HEK293 (cell line): ENCODE measurements at regions not wholly inside any gene's neighbourhood (a gene's known extent, or its start where the extent isn't known, plus 50 kb on each side); places are given as distances from the start of the nearest gene placed in this dataset.

ENCODE experiments used
- CTCF ChIA-PET: fragments of 350-600 bp; formaldehyde crosslinking; extraction: SDS; loops from one replicate; lab custom pipeline; 2021; ENCODE audit warnings: antibody characterized with exemption; lab: Yijun Ruan, JAX
- POLR2A ChIA-PET: fragments of 300-600 bp; formaldehyde crosslinking; extraction: SDS; loops from one replicate; lab custom pipeline; 2020; ENCODE audit warnings: antibody characterized with exemption, inconsistent platforms; lab: Yijun Ruan, JAX
- H3K27ac ChIP-seq: fragments of 200-500 bp; sonication (Bioruptor generic); 2 replicates; pipeline ENCODE4 v1.5.1; 2014; ENCODE audit warnings: low read depth, low read length, control low read depth, inconsistent platforms; ENCODE audit errors: extremely low read depth
- H3K36me3 ChIP-seq, 2 experiments: fragments of 200-500 bp in 1 of 2; sonication (Bioruptor generic) in 1 of 2; 1 replicate in 1 of 2; 2 replicates in 1 of 2; pipeline ENCODE4 v1.5.1; 2014 to 2017; ENCODE audit warnings: inconsistent platforms in 2 of 2, low read length in 2 of 2; ENCODE audit not compliant: control insufficient read depth in 2 of 2, insufficient read depth in 1 of 2
- H3K4me1 ChIP-seq: fragments of 200-500 bp; sonication (Bioruptor generic); 2 replicates; pipeline ENCODE4 v1.5.1; 2014; ENCODE audit warnings: mild to moderate bottlenecking, low read length, inconsistent platforms; ENCODE audit not compliant: control insufficient read depth, insufficient read depth
- H3K4me3 ChIP-seq: 2 replicates; pipeline ENCODE4 v1.5.1; 2011; ENCODE audit warnings: low read depth, mild to moderate bottlenecking, control low read depth, low read length, moderate library complexity
- H3K9me3 ChIP-seq: fragments of 200-500 bp; sonication (Bioruptor generic); 2 replicates; pipeline ENCODE4 v1.5.1; 2014; ENCODE audit warnings: low read depth, low read length, inconsistent platforms; ENCODE audit not compliant: control insufficient read depth, insufficient read depth
- MEIS1 ChIP-seq: sonication (generic); formaldehyde crosslinking; IDR thresholded peaks from 2 replicates; pipeline ENCODE4 v1.8.1; 2022; ENCODE audit warnings: missing genetic modification reagents, mild to moderate bottlenecking, borderline replicate concordance
- SP3 ChIP-seq: fragments of 450-650 bp; formaldehyde crosslinking; IDR thresholded peaks from 2 replicates; pipeline ENCODE4 v1.5.1; 2016; ENCODE audit warnings: missing biosample characterization, missing genetic modification characterization
- TRIM28 ChIP-seq: IDR thresholded peaks from 2 replicates; pipeline ENCODE4 v1.6.1; 2011; ENCODE audit warnings: low read length, control low read depth, borderline replicate concordance
- ZNF155 ChIP-seq: fragments of 450-650 bp; formaldehyde crosslinking; IDR thresholded peaks from 2 replicates; pipeline ENCODE4 v1.5.1; 2016; ENCODE audit warnings: missing biosample characterization, missing genetic modification characterization
- ZNF184 ChIP-seq: fragments of 450-650 bp; IDR thresholded peaks from 2 replicates; pipeline ENCODE4 v1.5.1; 2018; ENCODE audit warnings: missing biosample characterization, mild to moderate bottlenecking, missing genetic modification characterization
- ZNF214 ChIP-seq: fragments of 450-650 bp; formaldehyde crosslinking; IDR thresholded peaks from 2 replicates; pipeline ENCODE4 v1.5.1; 2017; ENCODE audit warnings: missing biosample characterization, mild to moderate bottlenecking, missing genetic modification characterization, borderline replicate concordance
- ZNF292 ChIP-seq: fragments of 450-650 bp; formaldehyde crosslinking; IDR thresholded peaks from 2 replicates; pipeline ENCODE4 v1.5.1; 2016; ENCODE audit warnings: low read depth, missing biosample characterization, missing genetic modification characterization, borderline replicate concordance
- ZNF423 ChIP-seq: fragments of 450-650 bp; formaldehyde crosslinking; IDR thresholded peaks from 2 replicates; pipeline ENCODE4 v1.5.1; 2016; ENCODE audit warnings: missing biosample characterization, missing genetic modification characterization
- ZNF621 ChIP-seq: fragments of 450-650 bp; formaldehyde crosslinking; IDR thresholded peaks from 2 replicates; pipeline ENCODE4 v1.5.1; 2017; ENCODE audit warnings: missing biosample characterization, missing genetic modification characterization
- ZNF623 ChIP-seq: fragments of 450-650 bp; formaldehyde crosslinking; IDR thresholded peaks from 2 replicates; pipeline ENCODE4 v1.5.1; 2016; ENCODE audit warnings: missing biosample characterization, missing genetic modification characterization
- ZNF654 ChIP-seq: fragments of 450-650 bp; formaldehyde crosslinking; IDR thresholded peaks from 2 replicates; pipeline ENCODE4 v1.5.1; 2016; ENCODE audit warnings: low read depth, missing biosample characterization, missing genetic modification characterization
- ZNF677 ChIP-seq: fragments of 450-650 bp; IDR thresholded peaks from 2 replicates; pipeline ENCODE4 v1.5.0; 2018; ENCODE audit warnings: missing biosample characterization, mild to moderate bottlenecking, missing genetic modification characterization, moderate library complexity
- ZNF837 ChIP-seq: fragments of 450-650 bp; formaldehyde crosslinking; IDR thresholded peaks from 2 replicates; pipeline ENCODE4 v1.5.1; 2016; ENCODE audit warnings: missing biosample characterization, missing genetic modification characterization
- ZNF843 ChIP-seq: fragments of 450-650 bp; formaldehyde crosslinking; IDR thresholded peaks from 2 replicates; pipeline ENCODE4 v1.5.1; 2016; ENCODE audit warnings: missing biosample characterization, missing genetic modification characterization
- TF ChIP-seq, protein P1 (sequence below): fragments of 450-650 bp; formaldehyde crosslinking; IDR thresholded peaks from 2 replicates; pipeline ENCODE4 v1.5.1; 2016; ENCODE audit warnings: missing biosample characterization, missing genetic modification characterization, borderline replicate concordance
- TF ChIP-seq, protein P2 (sequence below): fragments of 450-650 bp; formaldehyde crosslinking; IDR thresholded peaks from 2 replicates; pipeline ENCODE4 v1.5.0; 2017; ENCODE audit warnings: missing biosample characterization, missing genetic modification characterization, borderline replicate concordance
- TF ChIP-seq, protein P3 (sequence below): fragments of 450-650 bp; formaldehyde crosslinking; IDR thresholded peaks from 2 replicates; pipeline ENCODE4 v1.5.1; 2016; ENCODE audit warnings: missing biosample characterization, missing genetic modification characterization
- TF ChIP-seq, protein P4 (sequence below): fragments of 450-650 bp; formaldehyde crosslinking; IDR thresholded peaks from 2 replicates; pipeline ENCODE4 v1.5.1; 2016; ENCODE audit warnings: missing biosample characterization, missing genetic modification characterization

DNA sequence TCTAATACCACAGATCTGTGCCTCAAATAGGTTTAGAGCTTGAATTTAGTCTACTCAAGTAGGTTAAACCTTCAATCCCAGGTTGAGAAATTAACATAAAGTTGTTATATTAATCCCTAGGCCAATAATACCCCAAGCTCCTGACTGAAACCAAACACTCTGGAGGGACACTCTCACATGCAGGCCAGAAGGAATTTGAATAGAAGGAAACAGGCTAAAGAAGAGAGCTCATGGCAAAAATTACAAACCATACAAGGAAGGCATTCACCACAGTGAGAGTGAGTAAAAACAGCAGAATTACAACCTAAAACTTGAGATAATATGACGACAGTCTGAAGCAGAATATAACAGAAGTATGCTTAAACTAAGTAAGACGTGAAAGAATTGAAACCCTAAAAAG, 76.1 kb upstream of the PDK4 start (continued):
- TF ChIP-seq ZNF623 = no peak
- TF ChIP-seq, protein P1, sequence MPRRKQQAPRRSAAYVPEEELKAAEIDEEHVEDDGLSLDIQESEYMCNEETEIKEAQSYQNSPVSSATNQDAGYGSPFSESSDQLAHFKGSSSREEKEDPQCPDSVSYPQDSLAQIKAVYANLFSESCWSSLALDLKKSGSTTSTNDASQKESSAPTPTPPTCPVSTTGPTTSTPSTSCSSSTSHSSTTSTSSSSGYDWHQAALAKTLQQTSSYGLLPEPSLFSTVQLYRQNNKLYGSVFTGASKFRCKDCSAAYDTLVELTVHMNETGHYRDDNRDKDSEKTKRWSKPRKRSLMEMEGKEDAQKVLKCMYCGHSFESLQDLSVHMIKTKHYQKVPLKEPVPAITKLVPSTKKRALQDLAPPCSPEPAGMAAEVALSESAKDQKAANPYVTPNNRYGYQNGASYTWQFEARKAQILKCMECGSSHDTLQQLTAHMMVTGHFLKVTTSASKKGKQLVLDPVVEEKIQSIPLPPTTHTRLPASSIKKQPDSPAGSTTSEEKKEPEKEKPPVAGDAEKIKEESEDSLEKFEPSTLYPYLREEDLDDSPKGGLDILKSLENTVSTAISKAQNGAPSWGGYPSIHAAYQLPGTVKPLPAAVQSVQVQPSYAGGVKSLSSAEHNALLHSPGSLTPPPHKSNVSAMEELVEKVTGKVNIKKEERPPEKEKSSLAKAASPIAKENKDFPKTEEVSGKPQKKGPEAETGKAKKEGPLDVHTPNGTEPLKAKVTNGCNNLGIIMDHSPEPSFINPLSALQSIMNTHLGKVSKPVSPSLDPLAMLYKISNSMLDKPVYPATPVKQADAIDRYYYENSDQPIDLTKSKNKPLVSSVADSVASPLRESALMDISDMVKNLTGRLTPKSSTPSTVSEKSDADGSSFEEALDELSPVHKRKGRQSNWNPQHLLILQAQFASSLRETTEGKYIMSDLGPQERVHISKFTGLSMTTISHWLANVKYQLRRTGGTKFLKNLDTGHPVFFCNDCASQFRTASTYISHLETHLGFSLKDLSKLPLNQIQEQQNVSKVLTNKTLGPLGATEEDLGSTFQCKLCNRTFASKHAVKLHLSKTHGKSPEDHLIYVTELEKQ (tag by site-specific recombination) = no peak
- no peak for TF ChIP-seq MEIS1 (CRISPR knock-in tag)

DNA sequence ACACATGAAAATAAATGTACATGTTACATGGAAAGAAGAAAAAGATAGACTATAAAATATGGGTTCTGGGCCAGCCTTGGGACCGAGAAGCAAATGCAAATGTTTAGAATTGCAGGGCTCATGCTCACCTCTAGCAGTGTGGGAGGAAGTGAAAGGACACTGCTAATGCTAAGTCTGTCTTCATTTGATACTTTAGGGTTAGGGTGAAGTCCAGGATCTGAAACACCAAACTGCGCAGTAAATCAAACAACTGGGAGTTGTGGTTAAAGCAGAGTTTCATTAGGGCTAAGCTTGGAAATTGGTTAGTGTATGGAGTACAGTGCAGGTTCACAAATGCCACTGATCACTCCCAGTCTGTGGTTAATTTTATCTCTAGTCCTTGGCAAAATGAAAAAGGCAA, 73.2 kb upstream of the PDK4 start:
- Histone ChIP-seq H3K4me1 (no peaks in the 10 kb centered on the region), H3K27ac (no peak overlapping the region), H3K4me3 (no peak overlapping the region), H3K9me3 (no peaks in the 10 kb centered on the region), H3K36me3 (no peaks in the 10 kb centered on the region)
- TF ChIP-seq ZNF155 (no peak), TRIM28 (no peak), ZNF184 (tag by site-specific recombination) (no peak), ZNF621 (tag by site-specific recombination) (no peak), ZNF292 (tag by site-specific recombination) (no peak), ZNF654 (tag by site-specific recombination) (no peak), ZNF843 (tag by site-specific recombination) (no peak), MEIS1 (CRISPR knock-in tag) (no peak), ZNF677 (tag by site-specific recombination) (no peak), ZNF214 (no peak), ZNF423 (tag by site-specific recombination) (no peak), SP3 (tag by site-specific recombination) (no peak), ZNF837 (no peak)
- TF ChIP-seq, protein P2, sequence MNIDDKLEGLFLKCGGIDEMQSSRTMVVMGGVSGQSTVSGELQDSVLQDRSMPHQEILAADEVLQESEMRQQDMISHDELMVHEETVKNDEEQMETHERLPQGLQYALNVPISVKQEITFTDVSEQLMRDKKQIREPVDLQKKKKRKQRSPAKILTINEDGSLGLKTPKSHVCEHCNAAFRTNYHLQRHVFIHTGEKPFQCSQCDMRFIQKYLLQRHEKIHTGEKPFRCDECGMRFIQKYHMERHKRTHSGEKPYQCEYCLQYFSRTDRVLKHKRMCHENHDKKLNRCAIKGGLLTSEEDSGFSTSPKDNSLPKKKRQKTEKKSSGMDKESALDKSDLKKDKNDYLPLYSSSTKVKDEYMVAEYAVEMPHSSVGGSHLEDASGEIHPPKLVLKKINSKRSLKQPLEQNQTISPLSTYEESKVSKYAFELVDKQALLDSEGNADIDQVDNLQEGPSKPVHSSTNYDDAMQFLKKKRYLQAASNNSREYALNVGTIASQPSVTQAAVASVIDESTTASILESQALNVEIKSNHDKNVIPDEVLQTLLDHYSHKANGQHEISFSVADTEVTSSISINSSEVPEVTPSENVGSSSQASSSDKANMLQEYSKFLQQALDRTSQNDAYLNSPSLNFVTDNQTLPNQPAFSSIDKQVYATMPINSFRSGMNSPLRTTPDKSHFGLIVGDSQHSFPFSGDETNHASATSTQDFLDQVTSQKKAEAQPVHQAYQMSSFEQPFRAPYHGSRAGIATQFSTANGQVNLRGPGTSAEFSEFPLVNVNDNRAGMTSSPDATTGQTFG (tag by site-specific recombination) = no peak
- TF ChIP-seq, protein P3, sequence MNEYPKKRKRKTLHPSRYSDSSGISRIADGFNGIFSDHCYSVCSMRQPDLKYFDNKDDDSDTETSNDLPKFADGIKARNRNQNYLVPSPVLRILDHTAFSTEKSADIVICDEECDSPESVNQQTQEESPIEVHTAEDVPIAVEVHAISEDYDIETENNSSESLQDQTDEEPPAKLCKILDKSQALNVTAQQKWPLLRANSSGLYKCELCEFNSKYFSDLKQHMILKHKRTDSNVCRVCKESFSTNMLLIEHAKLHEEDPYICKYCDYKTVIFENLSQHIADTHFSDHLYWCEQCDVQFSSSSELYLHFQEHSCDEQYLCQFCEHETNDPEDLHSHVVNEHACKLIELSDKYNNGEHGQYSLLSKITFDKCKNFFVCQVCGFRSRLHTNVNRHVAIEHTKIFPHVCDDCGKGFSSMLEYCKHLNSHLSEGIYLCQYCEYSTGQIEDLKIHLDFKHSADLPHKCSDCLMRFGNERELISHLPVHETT (tag by site-specific recombination) = no peak
- TF ChIP-seq, protein P4, sequence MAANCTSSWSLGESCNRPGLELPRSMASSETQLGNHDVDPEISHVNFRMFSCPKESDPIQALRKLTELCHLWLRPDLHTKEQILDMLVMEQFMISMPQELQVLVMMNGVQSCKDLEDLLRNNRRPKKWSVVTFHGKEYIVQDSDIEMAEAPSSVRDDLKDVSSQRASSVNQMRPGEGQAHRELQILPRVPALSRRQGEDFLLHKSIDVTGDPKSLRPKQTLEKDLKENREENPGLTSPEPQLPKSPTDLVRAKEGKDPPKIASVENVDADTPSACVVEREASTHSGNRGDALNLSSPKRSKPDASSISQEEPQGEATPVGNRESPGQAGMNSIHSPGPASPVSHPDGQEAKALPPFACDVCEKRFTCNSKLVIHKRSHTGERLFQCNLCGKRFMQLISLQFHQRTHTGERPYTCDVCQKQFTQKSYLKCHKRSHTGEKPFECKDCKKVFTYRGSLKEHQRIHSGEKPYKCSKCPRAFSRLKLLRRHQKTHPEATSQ (tag by site-specific recombination) = no peak
- ChIA-PET POLR2A (no interaction called here), CTCF (interaction anchor here (1.4 to 1.5 kb wide), 2 partner anchors 18 to 125 kb away, joined by 3 read pairs; no protein-coding TSS in a partner anchor)
